ENCODE measurements at regions not wholly inside any gene's neighbourhood (a gene's known extent, or its start where the extent isn't known, plus 50 kb on each side); places are given as distances from the start of the nearest gene placed in this dataset.
"Not testable (repeated sequence)": the region's sequence is repeated elsewhere in the genome, so short reads cannot be mapped to it uniquely, and the experiment has no call there.

- no peak overlapping the region for H3K27ac Mint-ChIP-seq
- DNase-seq (ENCODE audit: low spot score in 2 of 2) (no peak), ATAC-seq (no peak)
- H3K36me3 Mint-ChIP-seq: no peaks in the 10 kb centered on the region
- H3K9me3 Mint-ChIP-seq: peaks cover under 1 to 4% of the 10 kb centered on the region in 2 donors
Measured at GRCh38 chr2:67726416-67726815, 329.3 kb downstream of the ETAA1 start.

GRCh38 chr2:67727131-67727530 lies 330.0 kb downstream of the ETAA1 start:
- H3K9me3 Mint-ChIP-seq: peaks cover 0 to 4% of the 10 kb centered on the region in 2 donors
- DNase-seq (ENCODE audit: low spot score in 2 of 2): no peak
- no peak for ATAC-seq
- H3K27ac Mint-ChIP-seq: no peak overlapping the region
- H3K36me3 Mint-ChIP-seq: no peaks in the 10 kb centered on the region

GRCh38 chr2:67727623-67728022 lies 330.5 kb downstream of the ETAA1 start:
- ATAC-seq: no peak
- Mint-ChIP-seq H3K9me3 (peaks cover 0 to 4% of the 10 kb centered on the region in 2 donors), H3K36me3 (no peaks in the 10 kb centered on the region), H3K27ac (no peak overlapping the region)
- no peak for DNase-seq (ENCODE audit: low spot score in 2 of 2)

- ATAC-seq (no peak), DNase-seq (ENCODE audit: low spot score in 2 of 2) (no peak)
- Mint-ChIP-seq H3K36me3 (no peaks in the 10 kb centered on the region), H3K27ac (no peak overlapping the region), H3K9me3 (peaks cover 0 to 4% of the 10 kb centered on the region in 2 donors)
Measured at GRCh38 chr2:67729474-67729873, 332.3 kb downstream of the ETAA1 start.

GRCh38 chr2:67733517-67733916 lies 329.3 kb downstream of the C1D start:
- Mint-ChIP-seq H3K36me3 (no peaks in the 10 kb centered on the region), H3K27ac (no peak overlapping the region), H3K9me3 (peaks cover 5% of the 10 kb centered on the region in 2 donors)
- ATAC-seq: no peak
- peak in 1 of 2 donors; percentile 2 for DNase-seq (ENCODE audit: low spot score in 2 of 2)

GRCh38 chr2:67752199-67752598 lies 310.6 kb downstream of the C1D start:
- no peak overlapping the region for H3K27ac Mint-ChIP-seq
- ATAC-seq (no peak), DNase-seq (ENCODE audit: low spot score in 2 of 2) (no peak)
- no peaks in the 10 kb centered on the region for H3K36me3 Mint-ChIP-seq
- H3K9me3 Mint-ChIP-seq: peaks cover 0 to 4% of the 10 kb centered on the region in 2 donors

GRCh38 chr2:67752969-67753368 lies 309.8 kb downstream of the C1D start:
- ATAC-seq: no peak
- no peak for DNase-seq (ENCODE audit: low spot score in 2 of 2)
- Mint-ChIP-seq H3K9me3 (peaks cover 0 to 5% of the 10 kb centered on the region in 2 donors), H3K27ac (no peak overlapping the region), H3K36me3 (no peaks in the 10 kb centered on the region)

- Mint-ChIP-seq H3K36me3 (no peaks in the 10 kb centered on the region), H3K27ac (no peak overlapping the region), H3K9me3 (peaks cover 0 to 5% of the 10 kb centered on the region in 2 donors)
- no peak for DNase-seq (ENCODE audit: low spot score in 2 of 2)
- ATAC-seq: no peak
Measured at GRCh38 chr2:67755156-67755882, 307.5 kb downstream of the C1D start.

- no peak overlapping the region for H3K27ac Mint-ChIP-seq
- no peaks in the 10 kb centered on the region for H3K36me3 Mint-ChIP-seq
- DNase-seq (ENCODE audit: low spot score in 2 of 2) (no peak), ATAC-seq (no peak)
- peaks cover 0 to 5% of the 10 kb centered on the region in 2 donors for H3K9me3 Mint-ChIP-seq
Measured at GRCh38 chr2:67760995-67761394, 301.8 kb downstream of the C1D start.

GRCh38 chr2:67771380-67771779 lies 291.4 kb downstream of the C1D start:
- Mint-ChIP-seq H3K27ac (no peak overlapping the region), H3K36me3 (no peaks in the 10 kb centered on the region), H3K9me3 (no peaks in the 10 kb centered on the region)
- ATAC-seq (no peak), DNase-seq (ENCODE audit: low spot score in 2 of 2) (no peak)

GRCh38 chr2:67772216-67773170 lies 290.3 kb downstream of the C1D start:
- Mint-ChIP-seq H3K9me3 (no peaks in the 10 kb centered on the region), H3K36me3 (no peaks in the 10 kb centered on the region), H3K27ac (no peak overlapping the region)
- no peak for DNase-seq (ENCODE audit: low spot score in 2 of 2)
- no peak for ATAC-seq

- no peak for DNase-seq (ENCODE audit: low spot score in 2 of 2)
- ATAC-seq: no peak
- Mint-ChIP-seq H3K9me3 (peaks cover 0 to 4% of the 10 kb centered on the region in 2 donors), H3K27ac (no peak overlapping the region), H3K36me3 (no peaks in the 10 kb centered on the region)
Measured at GRCh38 chr2:67773851-67774250, 289.0 kb downstream of the C1D start.

GRCh38 chr2:67776276-67776675 lies 286.5 kb downstream of the C1D start:
- no peaks in the 10 kb centered on the region for H3K36me3 Mint-ChIP-seq
- DNase-seq (ENCODE audit: low spot score in 2 of 2) (no peak), ATAC-seq (no peak)
- H3K9me3 Mint-ChIP-seq: peaks cover 0 to 4% of the 10 kb centered on the region in 2 donors
- no peak overlapping the region for H3K27ac Mint-ChIP-seq

GRCh38 chr2:67777010-67777409 lies 285.8 kb downstream of the C1D start:
- H3K9me3 Mint-ChIP-seq: peaks cover 0 to 4% of the 10 kb centered on the region in 2 donors
- H3K36me3 Mint-ChIP-seq: no peaks in the 10 kb centered on the region
- ATAC-seq (no peak), DNase-seq (ENCODE audit: low spot score in 2 of 2) (no peak)
- no peak overlapping the region for H3K27ac Mint-ChIP-seq

- no peak for ATAC-seq
- Mint-ChIP-seq H3K36me3 (no peaks in the 10 kb centered on the region), H3K27ac (no peak overlapping the region), H3K9me3 (peaks cover 0 to 4% of the 10 kb centered on the region in 2 donors)
- no peak for DNase-seq (ENCODE audit: low spot score in 2 of 2)
Measured at GRCh38 chr2:67777836-67778429, 284.9 kb downstream of the C1D start.

GRCh38 chr2:67780841-67781240 lies 282.0 kb downstream of the C1D start:
- H3K27ac Mint-ChIP-seq; DNase-seq (ENCODE audit: low spot score in 2 of 2); ATAC-seq; H3K36me3 Mint-ChIP-seq; H3K9me3 Mint-ChIP-seq: not testable (repeated sequence)

- ATAC-seq (no peak), DNase-seq (ENCODE audit: low spot score in 2 of 2) (no peak)
- H3K9me3 Mint-ChIP-seq: peaks cover 0 to 4% of the 10 kb centered on the region in 2 donors
- H3K36me3 Mint-ChIP-seq: no peaks in the 10 kb centered on the region
- H3K27ac Mint-ChIP-seq: no peak overlapping the region
Measured at GRCh38 chr2:67782443-67782842, 280.4 kb downstream of the C1D start.

Data from activated naive CD4-positive, alpha-beta T cell treated with anti-CD3 and anti-CD28 coated beads, Interleukin-2, amount 50 U/mL, for 72 hours (primary cell).